ENCODE measurements at regions not wholly inside any gene's neighbourhood (a gene's known extent, or its start where the extent isn't known, plus 50 kb on each side); places are given as distances from the start of the nearest gene placed in this dataset.

DNA sequence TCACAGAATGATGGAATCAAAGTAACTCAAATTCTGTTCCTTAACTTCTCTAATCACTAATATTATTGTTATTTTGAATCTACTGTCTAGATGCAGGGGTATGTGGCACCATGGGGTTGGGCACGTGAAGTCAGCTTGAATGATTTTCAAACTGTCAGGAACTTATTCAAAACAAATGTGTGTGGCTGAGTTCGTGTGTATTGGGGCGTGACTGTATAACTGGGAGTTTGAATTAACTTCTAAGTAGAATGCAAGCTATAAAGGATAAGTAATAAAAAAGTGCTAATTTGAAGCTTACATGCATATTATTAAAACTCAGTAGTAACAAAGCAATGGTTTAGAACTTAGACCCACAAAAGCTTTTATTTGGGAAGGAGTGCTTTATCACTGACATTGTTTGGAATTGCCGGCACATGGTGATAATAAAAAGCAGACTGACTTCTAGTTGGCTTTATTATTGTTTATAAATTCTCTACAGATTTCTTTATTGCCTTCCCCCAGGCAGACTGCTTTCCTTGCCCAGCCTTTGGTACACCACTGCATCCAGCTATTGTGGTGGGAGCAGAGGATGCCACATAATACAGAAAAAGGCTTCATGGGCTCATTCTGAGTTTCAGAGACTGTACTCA lies 84.3 kb downstream of the TENT5C start:
- H3K27ac Mint-ChIP-seq: no peak overlapping the region
- H3K27me3 Mint-ChIP-seq (ENCODE audit: insufficient read depth, low read depth, poor library complexity): no peaks in the 10 kb centered on the region
- no peak overlapping the region for H3K4me2 ChIP-seq
- TF ChIP-seq EZH2phosphoT487 (IDR thresholded peaks at IDR 0.05; ENCODE audit: unreplicated experiment): no peak
- TF ChIP-seq, protein P1, sequence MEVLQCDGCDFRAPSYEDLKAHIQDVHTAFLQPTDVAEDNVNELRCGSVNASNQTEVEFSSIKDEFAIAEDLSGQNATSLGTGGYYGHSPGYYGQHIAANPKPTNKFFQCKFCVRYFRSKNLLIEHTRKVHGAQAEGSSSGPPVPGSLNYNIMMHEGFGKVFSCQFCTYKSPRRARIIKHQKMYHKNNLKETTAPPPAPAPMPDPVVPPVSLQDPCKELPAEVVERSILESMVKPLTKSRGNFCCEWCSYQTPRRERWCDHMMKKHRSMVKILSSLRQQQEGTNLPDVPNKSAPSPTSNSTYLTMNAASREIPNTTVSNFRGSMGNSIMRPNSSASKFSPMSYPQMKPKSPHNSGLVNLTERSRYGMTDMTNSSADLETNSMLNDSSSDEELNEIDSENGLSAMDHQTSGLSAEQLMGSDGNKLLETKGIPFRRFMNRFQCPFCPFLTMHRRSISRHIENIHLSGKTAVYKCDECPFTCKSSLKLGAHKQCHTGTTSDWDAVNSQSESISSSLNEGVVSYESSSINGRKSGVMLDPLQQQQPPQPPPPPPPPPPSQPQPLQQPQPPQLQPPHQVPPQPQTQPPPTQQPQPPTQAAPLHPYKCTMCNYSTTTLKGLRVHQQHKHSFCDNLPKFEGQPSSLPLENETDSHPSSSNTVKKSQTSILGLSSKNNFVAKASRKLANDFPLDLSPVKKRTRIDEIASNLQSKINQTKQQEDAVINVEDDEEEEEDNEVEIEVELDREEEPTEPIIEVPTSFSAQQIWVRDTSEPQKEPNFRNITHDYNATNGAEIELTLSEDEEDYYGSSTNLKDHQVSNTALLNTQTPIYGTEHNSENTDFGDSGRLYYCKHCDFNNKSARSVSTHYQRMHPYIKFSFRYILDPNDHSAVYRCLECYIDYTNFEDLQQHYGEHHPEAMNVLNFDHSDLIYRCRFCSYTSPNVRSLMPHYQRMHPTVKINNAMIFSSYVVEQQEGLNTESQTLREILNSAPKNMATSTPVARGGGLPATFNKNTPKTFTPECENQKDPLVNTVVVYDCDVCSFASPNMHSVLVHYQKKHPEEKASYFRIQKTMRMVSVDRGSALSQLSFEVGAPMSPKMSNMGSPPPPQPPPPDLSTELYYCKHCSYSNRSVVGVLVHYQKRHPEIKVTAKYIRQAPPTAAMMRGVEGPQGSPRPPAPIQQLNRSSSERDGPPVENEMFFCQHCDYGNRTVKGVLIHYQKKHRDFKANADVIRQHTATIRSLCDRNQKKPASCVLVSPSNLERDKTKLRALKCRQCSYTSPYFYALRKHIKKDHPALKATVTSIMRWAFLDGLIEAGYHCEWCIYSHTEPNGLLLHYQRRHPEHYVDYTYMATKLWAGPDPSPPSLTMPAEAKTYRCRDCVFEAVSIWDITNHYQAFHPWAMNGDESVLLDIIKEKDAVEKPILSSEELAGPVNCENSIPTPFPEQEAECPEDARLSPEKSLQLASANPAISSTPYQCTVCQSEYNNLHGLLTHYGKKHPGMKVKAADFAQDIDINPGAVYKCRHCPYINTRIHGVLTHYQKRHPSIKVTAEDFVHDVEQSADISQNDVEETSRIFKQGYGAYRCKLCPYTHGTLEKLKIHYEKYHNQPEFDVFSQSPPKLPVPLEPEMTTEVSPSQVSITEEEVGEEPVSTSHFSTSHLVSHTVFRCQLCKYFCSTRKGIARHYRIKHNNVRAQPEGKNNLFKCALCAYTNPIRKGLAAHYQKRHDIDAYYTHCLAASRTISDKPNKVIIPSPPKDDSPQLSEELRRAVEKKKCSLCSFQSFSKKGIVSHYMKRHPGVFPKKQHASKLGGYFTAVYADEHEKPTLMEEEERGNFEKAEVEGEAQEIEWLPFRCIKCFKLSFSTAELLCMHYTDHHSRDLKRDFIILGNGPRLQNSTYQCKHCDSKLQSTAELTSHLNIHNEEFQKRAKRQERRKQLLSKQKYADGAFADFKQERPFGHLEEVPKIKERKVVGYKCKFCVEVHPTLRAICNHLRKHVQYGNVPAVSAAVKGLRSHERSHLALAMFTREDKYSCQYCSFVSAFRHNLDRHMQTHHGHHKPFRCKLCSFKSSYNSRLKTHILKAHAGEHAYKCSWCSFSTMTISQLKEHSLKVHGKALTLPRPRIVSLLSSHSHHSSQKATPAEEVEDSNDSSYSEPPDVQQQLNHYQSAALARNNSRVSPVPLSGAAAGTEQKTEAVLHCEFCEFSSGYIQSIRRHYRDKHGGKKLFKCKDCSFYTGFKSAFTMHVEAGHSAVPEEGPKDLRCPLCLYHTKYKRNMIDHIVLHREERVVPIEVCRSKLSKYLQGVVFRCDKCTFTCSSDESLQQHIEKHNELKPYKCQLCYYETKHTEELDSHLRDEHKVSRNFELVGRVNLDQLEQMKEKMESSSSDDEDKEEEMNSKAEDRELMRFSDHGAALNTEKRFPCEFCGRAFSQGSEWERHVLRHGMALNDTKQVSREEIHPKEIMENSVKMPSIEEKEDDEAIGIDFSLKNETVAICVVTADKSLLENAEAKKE (CRISPR knock-in tag; IDR thresholded peaks at IDR 0.05): no peak
- TF ChIP-seq POLR2AphosphoS5 (IDR thresholded peaks at IDR 0.05; ENCODE audit: low read depth): no peak
- no peak for TF ChIP-seq CREB1 (CRISPR knock-in tag; IDR thresholded peaks at IDR 0.05; ENCODE audit: low read depth)
- TF ChIP-seq, protein P2, sequence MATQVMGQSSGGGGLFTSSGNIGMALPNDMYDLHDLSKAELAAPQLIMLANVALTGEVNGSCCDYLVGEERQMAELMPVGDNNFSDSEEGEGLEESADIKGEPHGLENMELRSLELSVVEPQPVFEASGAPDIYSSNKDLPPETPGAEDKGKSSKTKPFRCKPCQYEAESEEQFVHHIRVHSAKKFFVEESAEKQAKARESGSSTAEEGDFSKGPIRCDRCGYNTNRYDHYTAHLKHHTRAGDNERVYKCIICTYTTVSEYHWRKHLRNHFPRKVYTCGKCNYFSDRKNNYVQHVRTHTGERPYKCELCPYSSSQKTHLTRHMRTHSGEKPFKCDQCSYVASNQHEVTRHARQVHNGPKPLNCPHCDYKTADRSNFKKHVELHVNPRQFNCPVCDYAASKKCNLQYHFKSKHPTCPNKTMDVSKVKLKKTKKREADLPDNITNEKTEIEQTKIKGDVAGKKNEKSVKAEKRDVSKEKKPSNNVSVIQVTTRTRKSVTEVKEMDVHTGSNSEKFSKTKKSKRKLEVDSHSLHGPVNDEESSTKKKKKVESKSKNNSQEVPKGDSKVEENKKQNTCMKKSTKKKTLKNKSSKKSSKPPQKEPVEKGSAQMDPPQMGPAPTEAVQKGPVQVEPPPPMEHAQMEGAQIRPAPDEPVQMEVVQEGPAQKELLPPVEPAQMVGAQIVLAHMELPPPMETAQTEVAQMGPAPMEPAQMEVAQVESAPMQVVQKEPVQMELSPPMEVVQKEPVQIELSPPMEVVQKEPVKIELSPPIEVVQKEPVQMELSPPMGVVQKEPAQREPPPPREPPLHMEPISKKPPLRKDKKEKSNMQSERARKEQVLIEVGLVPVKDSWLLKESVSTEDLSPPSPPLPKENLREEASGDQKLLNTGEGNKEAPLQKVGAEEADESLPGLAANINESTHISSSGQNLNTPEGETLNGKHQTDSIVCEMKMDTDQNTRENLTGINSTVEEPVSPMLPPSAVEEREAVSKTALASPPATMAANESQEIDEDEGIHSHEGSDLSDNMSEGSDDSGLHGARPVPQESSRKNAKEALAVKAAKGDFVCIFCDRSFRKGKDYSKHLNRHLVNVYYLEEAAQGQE (IDR thresholded peaks at IDR 0.05; ENCODE audit: unreplicated experiment): no peak
- no peak for TF ChIP-seq ZNF331 (CRISPR knock-in tag; IDR thresholded peaks at IDR 0.05; ENCODE audit: low read depth)
- no peak for TF ChIP-seq ZNF114 (CRISPR knock-in tag; IDR thresholded peaks at IDR 0.05)
- H3K27me3 ChIP-seq (ENCODE audit: insufficient read depth): no peaks in the 10 kb centered on the region
- H3K79me2 ChIP-seq (replicated peaks; ENCODE audit: insufficient read depth): no peaks in the 10 kb centered on the region
- no peaks in the 10 kb centered on the region; the same call in 2 of the 3 replicates for H3K4me1 Mint-ChIP-seq
- H3F3A ChIP-seq (replicated peaks; ENCODE audit: low read depth): no peaks in the 10 kb centered on the region
- no peaks in the 10 kb centered on the region for H3K9me2 ChIP-seq (ENCODE audit: insufficient read depth)
- H3K27ac ChIP-seq (ENCODE audit: low read depth): no peak overlapping the region
- ATAC-seq (no peak), DNase-seq (ENCODE audit: low spot score) (no peak)
- H3K36me3 ChIP-seq (ENCODE audit: insufficient read depth): no peaks in the 10 kb centered on the region
- no peaks in the 10 kb centered on the region for H3K9me3 Mint-ChIP-seq
- H3K36me3 Mint-ChIP-seq (ENCODE audit: low read depth): no peaks in the 10 kb centered on the region
- no peak overlapping the region for H3K4me3 ChIP-seq
- no peak overlapping the region for H3K4me3 Mint-ChIP-seq
- no peak overlapping the region for H2AFZ ChIP-seq
- no peaks in the 10 kb centered on the region for H3K4me1 ChIP-seq (ENCODE audit: insufficient read depth)
- no peaks in the 10 kb centered on the region for H4K20me1 ChIP-seq (replicated peaks; ENCODE audit: insufficient read depth)

All from GM23338 (cell line).